Stimulated activated CD8-positive, alpha-beta memory T cell treated with anti-CD3 and anti-CD28 coated beads, Interleukin-7, amount 100 ng/mL, for 48 hours (primary cell): ENCODE measurements at regions not wholly inside any gene's neighbourhood (a gene's known extent, or its start where the extent isn't known, plus 50 kb on each side); places are given as distances from the start of the nearest gene placed in this dataset.

Experiments
- DNase-seq, 2 donors: peaks; one replicate each; pipeline ENCODE4 v3.0.0-alpha.2; 2020; ENCODE audit warnings: low read depth in 1 of 2; ENCODE audit errors: extremely low read depth in 1 of 2

GRCh38 chr22:34971456-34971855, 94.5 kb upstream of the ISX start:
- DNase-seq: no peak

- DNase-seq: no peak
Measured at GRCh38 chr22:34972191-34972897, 93.6 kb upstream of the ISX start.

GRCh38 chr22:34973016-34973415, 92.9 kb upstream of the ISX start:
- DNase-seq: no peak

- DNase-seq: no peak
Measured at GRCh38 chr22:34973926-34974325, 92.0 kb upstream of the ISX start.

GRCh38 chr22:34975721-34976120, 90.2 kb upstream of the ISX start:
- no peak for DNase-seq

GRCh38 chr22:34976474-34976873, 89.5 kb upstream of the ISX start:
- DNase-seq: no peak

- no peak for DNase-seq
Measured at GRCh38 chr22:34976886-34977285, 89.1 kb upstream of the ISX start.

GRCh38 chr22:34986523-34986922, 79.4 kb upstream of the ISX start:
- DNase-seq: no peak

- no peak for DNase-seq
Measured at GRCh38 chr22:34992672-34993071, 73.3 kb upstream of the ISX start.

GRCh38 chr22:34993548-34993947, 72.4 kb upstream of the ISX start:
- no peak for DNase-seq

GRCh38 chr22:34997633-34998299, 68.2 kb upstream of the ISX start:
- DNase-seq: no peak

- DNase-seq: no peak
Measured at GRCh38 chr22:34998921-34999320, 67.0 kb upstream of the ISX start.

- no peak for DNase-seq
Measured at GRCh38 chr22:35008213-35008612, 57.7 kb upstream of the ISX start.

- no peak for DNase-seq
Measured at GRCh38 chr22:35010543-35010942, 55.4 kb upstream of the ISX start.

- no peak for DNase-seq
Measured at GRCh38 chr22:35014812-35015211, 51.1 kb upstream of the ISX start.
